Retinal pigment epithelial cell (primary cell): ENCODE measurements at regions not wholly inside any gene's neighbourhood (a gene's known extent, or its start where the extent isn't known, plus 50 kb on each side); places are given as distances from the start of the nearest gene placed in this dataset.

Experiments
- DNase-seq: peaks from one replicate; pipeline ENCODE4 v3.0.0-alpha.2; 2010; ENCODE audit warnings: low read depth
- H3K4me3 ChIP-seq: 2 replicates; pipeline ENCODE4 v1.5.1; 2011; ENCODE audit warnings: mild to moderate bottlenecking, low read length, control low read depth, moderate library complexity
- TF ChIP-seq, protein P1 (sequence below): conservative IDR thresholded peaks from 2 replicates; pipeline ENCODE4 v1.5.1; 2011; ENCODE audit warnings: low read depth, low read length, control low read depth, inconsistent platforms

DNA sequence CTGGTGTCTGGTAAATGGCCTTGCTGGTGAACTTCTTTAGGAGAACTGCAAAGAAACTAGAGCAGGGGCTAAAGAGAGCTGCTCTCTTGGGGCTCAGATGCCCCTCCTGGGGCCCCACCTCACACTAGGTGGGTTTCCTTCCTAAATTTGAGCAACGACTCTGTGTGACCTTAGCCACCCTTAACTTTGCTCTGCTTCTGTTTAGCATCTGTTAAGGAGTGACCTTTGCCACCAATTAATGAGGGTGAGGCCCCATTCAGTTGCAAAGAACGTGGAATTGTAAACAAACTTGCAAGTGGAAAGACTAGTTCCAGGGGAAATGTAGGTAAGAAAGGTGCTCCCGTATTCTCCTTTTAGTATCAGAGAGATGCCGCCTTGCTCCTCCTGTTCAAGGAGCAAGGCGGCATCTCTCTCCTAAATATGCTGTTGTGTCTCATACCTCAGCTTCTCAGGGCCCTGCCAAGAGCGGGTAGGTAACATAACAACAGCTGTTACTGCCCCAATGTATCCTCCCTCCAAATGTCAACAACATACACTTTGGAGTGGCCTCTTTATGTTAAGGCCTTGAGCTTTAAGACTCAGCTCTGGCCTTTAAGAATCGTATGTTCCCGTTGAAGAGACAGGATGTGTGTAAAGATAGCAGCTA lies 77.6 kb upstream of the FUT8 start:
- no peak overlapping the region for H3K4me3 ChIP-seq
- DNase-seq = no peak
- TF ChIP-seq, protein P1, sequence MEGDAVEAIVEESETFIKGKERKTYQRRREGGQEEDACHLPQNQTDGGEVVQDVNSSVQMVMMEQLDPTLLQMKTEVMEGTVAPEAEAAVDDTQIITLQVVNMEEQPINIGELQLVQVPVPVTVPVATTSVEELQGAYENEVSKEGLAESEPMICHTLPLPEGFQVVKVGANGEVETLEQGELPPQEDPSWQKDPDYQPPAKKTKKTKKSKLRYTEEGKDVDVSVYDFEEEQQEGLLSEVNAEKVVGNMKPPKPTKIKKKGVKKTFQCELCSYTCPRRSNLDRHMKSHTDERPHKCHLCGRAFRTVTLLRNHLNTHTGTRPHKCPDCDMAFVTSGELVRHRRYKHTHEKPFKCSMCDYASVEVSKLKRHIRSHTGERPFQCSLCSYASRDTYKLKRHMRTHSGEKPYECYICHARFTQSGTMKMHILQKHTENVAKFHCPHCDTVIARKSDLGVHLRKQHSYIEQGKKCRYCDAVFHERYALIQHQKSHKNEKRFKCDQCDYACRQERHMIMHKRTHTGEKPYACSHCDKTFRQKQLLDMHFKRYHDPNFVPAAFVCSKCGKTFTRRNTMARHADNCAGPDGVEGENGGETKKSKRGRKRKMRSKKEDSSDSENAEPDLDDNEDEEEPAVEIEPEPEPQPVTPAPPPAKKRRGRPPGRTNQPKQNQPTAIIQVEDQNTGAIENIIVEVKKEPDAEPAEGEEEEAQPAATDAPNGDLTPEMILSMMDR = no peak

DNA sequence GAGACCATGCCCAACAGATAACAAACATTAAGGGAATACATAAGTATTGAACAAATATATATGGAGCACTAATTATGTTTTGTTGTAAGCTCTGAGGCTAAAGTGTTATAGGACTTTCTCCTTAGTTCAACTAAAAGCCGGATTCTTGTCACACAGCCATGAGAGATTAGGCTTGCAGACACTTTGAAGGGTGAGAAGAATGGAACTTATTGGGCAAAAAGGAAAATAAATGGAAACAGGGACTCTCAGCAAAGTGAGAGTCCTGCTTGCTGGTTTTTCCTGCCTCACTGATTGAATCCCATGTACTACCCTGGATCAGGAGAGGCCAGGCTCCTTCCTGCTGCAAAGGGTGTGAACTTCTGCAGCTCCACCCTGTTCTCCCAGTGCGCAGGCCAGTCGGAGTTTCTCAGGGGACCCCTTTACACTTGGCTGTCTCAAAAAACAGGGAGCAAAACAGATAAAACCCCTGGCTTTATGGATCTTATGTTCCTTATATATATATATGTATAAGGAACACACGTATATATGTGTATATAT lies 77.1 kb upstream of the FUT8 start:
- no peak for DNase-seq
- TF ChIP-seq, protein P1 = no peak
- H3K4me3 ChIP-seq = no peak overlapping the region

DNA sequence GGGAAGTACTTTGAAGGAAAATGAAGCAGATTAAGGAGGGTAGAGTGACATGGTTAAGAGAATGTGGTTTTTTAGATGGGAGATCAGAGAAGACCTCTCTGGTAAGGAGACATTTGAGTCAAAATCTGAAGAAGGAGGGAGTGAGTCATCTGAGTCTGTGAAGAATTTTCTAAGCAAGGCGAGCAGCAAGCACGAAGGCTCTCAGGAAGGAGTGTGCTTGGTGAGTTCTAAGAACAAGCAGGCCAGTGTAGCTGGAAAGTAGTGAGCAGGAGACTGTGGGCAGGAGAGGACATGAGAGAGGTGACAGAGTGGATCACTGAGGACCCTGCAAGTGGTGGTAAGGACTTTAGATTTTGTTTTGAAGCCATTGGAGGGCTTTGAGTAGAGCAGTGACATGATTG lies 76.3 kb upstream of the FUT8 start:
- TF ChIP-seq, protein P1 = no peak
- no peak overlapping the region for H3K4me3 ChIP-seq
- no peak for DNase-seq

DNA sequence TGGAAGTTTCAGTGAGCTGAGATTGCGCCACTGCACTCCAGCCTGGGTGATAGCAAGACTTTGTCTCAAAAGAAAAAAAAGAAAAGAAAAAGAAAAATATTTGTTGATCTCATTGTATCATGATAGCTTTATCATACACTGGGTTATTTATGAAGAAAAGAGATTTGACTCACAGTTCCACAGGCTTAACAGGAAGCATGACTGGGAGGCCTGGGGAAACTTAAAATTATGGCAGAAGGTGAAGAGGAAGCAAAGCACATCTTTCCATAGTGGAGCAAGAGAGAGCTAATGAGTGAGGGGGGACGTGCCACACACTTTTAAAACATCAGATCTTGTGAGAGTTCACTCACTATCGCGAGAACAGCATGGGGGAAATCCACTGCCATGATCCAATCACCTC lies 72.7 kb upstream of the FUT8 start:
- TF ChIP-seq, protein P1 = no peak
- no peak for DNase-seq
- no peak overlapping the region for H3K4me3 ChIP-seq

DNA sequence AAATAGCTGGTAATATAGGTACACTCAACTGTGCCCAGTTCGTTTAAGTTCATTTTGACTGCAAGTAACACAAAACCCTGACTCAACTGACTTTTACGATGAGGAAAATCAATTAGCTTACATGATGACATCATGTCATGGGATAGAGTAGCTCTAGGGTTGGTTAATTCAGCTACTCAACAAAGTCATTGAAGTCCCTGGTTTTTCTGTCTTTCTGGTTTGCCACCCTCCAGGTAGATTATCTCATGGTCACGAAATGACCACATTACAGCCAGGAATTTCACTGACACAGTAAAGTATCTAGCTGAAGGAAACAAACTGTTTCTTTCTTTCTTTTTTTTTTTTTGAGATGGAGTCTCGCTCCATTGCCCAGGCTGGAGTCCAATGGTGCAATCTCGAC lies 68.5 kb upstream of the FUT8 start:
- DNase-seq = no peak
- TF ChIP-seq, protein P1 = no peak
- H3K4me3 ChIP-seq = no peak overlapping the region

DNA sequence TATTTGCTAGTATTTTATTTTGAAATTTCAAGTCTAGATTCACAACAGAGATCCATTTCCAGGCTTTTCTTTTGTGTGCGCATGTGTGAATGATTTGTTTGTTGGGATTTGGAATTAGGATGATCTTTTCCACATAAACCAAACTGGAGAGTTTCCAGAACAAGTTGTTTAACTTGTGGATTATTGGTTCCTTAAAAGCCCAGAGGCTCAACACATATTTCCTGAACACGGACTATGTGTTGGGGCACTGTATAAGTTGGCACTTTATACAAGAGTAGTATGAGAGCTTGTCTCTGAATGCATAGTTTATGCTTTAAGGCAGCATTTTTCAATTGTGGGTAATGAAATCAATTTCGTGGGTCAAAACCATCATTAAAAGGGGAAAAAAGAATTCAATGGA lies 67.3 kb upstream of the FUT8 start:
- DNase-seq = no peak
- TF ChIP-seq, protein P1 = no peak
- H3K4me3 ChIP-seq = no peak overlapping the region

DNA sequence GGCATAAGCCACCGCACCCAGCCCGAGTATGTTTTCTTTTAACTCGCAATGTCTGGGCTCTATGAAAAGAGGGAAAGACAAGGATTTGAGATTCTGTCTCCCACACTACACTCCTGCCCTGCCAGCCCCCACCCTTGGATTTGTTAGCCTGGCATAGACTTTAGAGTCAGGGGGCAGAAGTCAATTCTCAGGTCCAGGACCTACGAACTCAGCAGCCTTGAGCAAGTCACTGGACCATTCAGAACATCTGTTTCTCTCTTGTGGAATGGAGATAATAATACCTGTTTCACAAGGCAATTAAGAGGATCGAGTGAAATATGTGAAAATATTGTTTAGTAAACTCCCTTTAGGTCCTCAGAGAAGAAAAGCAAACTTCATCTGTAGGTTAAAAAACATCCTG lies 66.1 kb upstream of the FUT8 start:
- no peak for DNase-seq
- no peak overlapping the region for H3K4me3 ChIP-seq
- TF ChIP-seq, protein P1 = no peak
